BLaER1 (cell line): ENCODE measurements at regions not wholly inside any gene's neighbourhood (a gene's known extent, or its start where the extent isn't known, plus 50 kb on each side); places are given as distances from the start of the nearest gene placed in this dataset.

ENCODE experiments used
- H3K27ac ChIP-seq: shearing (Covaris generic); formaldehyde crosslinking; 2 replicates; pipeline ENCODE4 v1.8.1; 2022
- H3K27me3 ChIP-seq: shearing (Covaris generic); formaldehyde crosslinking; 2 replicates; pipeline ENCODE4 v1.8.1; 2022
- H3K36me3 ChIP-seq: shearing (Covaris generic); formaldehyde crosslinking; 2 replicates; pipeline ENCODE4 v1.8.1; 2022
- H3K4me1 ChIP-seq: shearing (Covaris generic); formaldehyde crosslinking; 2 replicates; pipeline ENCODE4 v1.8.1; 2022
- H3K4me2 ChIP-seq: shearing (Covaris generic); formaldehyde crosslinking; 2 replicates; pipeline ENCODE4 v1.8.1; 2022
- H3K4me3 ChIP-seq: shearing (Covaris generic); formaldehyde crosslinking; 2 replicates; pipeline ENCODE4 v1.8.1; 2022
- H3K9ac ChIP-seq: shearing (Covaris generic); formaldehyde crosslinking; 2 replicates; pipeline ENCODE4 v1.8.1; 2022
- H3K9me3 ChIP-seq: shearing (Covaris generic); formaldehyde crosslinking; 2 replicates; pipeline ENCODE4 v1.8.1; 2022
- H4K20me1 ChIP-seq: shearing (Covaris generic); formaldehyde crosslinking; 2 replicates; pipeline ENCODE4 v1.8.1; 2022
- Cebpa-rat ChIP-seq: shearing (Covaris generic); IDR thresholded peaks from 2 replicates; pipeline ENCODE4 v1.8.1; 2022

- peak overlapping the region; percentile 31; the same call in 1 of the 2 replicates for H3K4me2 ChIP-seq
- H3K4me3 ChIP-seq: no peak overlapping the region
- H3K27ac ChIP-seq: no peak overlapping the region
- no peaks in the 10 kb centered on the region for H3K27me3 ChIP-seq
- H3K4me1 ChIP-seq: peaks cover 13% of the 10 kb centered on the region
- no peak for TF ChIP-seq Cebpa-rat
- H3K9me3 ChIP-seq: no peaks in the 10 kb centered on the region
- no peaks in the 10 kb centered on the region for H4K20me1 ChIP-seq
- H3K36me3 ChIP-seq: no peaks in the 10 kb centered on the region
- H3K9ac ChIP-seq: no peak overlapping the region
Observed at GRCh38 chr3:8282541-8283165, 219.0 kb upstream of the LMCD1 start.

- Histone ChIP-seq H3K9me3 (no peaks in the 10 kb centered on the region), H3K4me3 (no peak overlapping the region), H3K9ac (no peak overlapping the region), H3K27me3 (no peaks in the 10 kb centered on the region), H3K36me3 (no peaks in the 10 kb centered on the region), H3K4me2 (peak overlapping the region; percentile 31), H3K27ac (0 out of 2 replicates have a peak overlapping the region, but pooled peaks have one; percentile 3), H4K20me1 (no peaks in the 10 kb centered on the region), H3K4me1 (peaks cover 13% of the 10 kb centered on the region)
- TF ChIP-seq Cebpa-rat: no peak
Observed at GRCh38 chr3:8283193-8283592, 218.4 kb upstream of the LMCD1 start.

GRCh38 chr3:8286086-8286485 lies 215.5 kb upstream of the LMCD1 start:
- no peaks in the 10 kb centered on the region for H3K9me3 ChIP-seq
- H3K27ac ChIP-seq: no peak overlapping the region
- no peak overlapping the region for H3K9ac ChIP-seq
- TF ChIP-seq Cebpa-rat: no peak
- peaks cover 13% of the 10 kb centered on the region for H3K4me1 ChIP-seq
- no peaks in the 10 kb centered on the region for H4K20me1 ChIP-seq
- H3K36me3 ChIP-seq: no peaks in the 10 kb centered on the region
- no peak overlapping the region for H3K4me3 ChIP-seq
- no peaks in the 10 kb centered on the region for H3K27me3 ChIP-seq
- no peak overlapping the region for H3K4me2 ChIP-seq

GRCh38 chr3:8286749-8287148 lies 214.9 kb upstream of the LMCD1 start:
- Histone ChIP-seq H3K4me2 (no peak overlapping the region), H3K36me3 (no peaks in the 10 kb centered on the region), H4K20me1 (no peaks in the 10 kb centered on the region), H3K27ac (no peak overlapping the region), H3K4me3 (no peak overlapping the region), H3K27me3 (no peaks in the 10 kb centered on the region), H3K9ac (no peak overlapping the region), H3K9me3 (no peaks in the 10 kb centered on the region), H3K4me1 (peaks cover 13% of the 10 kb centered on the region)
- no peak for TF ChIP-seq Cebpa-rat

GRCh38 chr3:8290611-8291010 lies 211.0 kb upstream of the LMCD1 start:
- Histone ChIP-seq H3K4me2 (no peak overlapping the region), H3K27ac (no peak overlapping the region), H3K36me3 (no peaks in the 10 kb centered on the region), H4K20me1 (no peaks in the 10 kb centered on the region), H3K4me3 (no peak overlapping the region), H3K27me3 (no peaks in the 10 kb centered on the region), H3K9ac (no peak overlapping the region), H3K4me1 (no peaks in the 10 kb centered on the region), H3K9me3 (no peaks in the 10 kb centered on the region)
- no peak for TF ChIP-seq Cebpa-rat

GRCh38 chr3:8296461-8296860 lies 205.2 kb upstream of the LMCD1 start:
- Histone ChIP-seq H3K4me1 (no peaks in the 10 kb centered on the region), H3K27ac (no peak overlapping the region), H4K20me1 (no peaks in the 10 kb centered on the region), H3K36me3 (no peaks in the 10 kb centered on the region), H3K27me3 (no peaks in the 10 kb centered on the region), H3K9me3 (no peaks in the 10 kb centered on the region), H3K9ac (no peak overlapping the region), H3K4me3 (no peak overlapping the region), H3K4me2 (no peak overlapping the region)
- no peak for TF ChIP-seq Cebpa-rat

GRCh38 chr3:8298021-8298954 lies 203.3 kb upstream of the LMCD1 start:
- Histone ChIP-seq H3K9ac (no peak overlapping the region), H3K36me3 (no peaks in the 10 kb centered on the region), H3K4me1 (0 out of 2 replicates have a peak, but pooled peaks cover 8% of the 10 kb centered on the region), H3K4me3 (no peak overlapping the region), H3K27me3 (no peaks in the 10 kb centered on the region), H4K20me1 (no peaks in the 10 kb centered on the region), H3K4me2 (no peak overlapping the region), H3K27ac (no peak overlapping the region), H3K9me3 (no peaks in the 10 kb centered on the region)
- TF ChIP-seq Cebpa-rat: no peak

- Histone ChIP-seq H3K27ac (no peak overlapping the region), H3K36me3 (no peaks in the 10 kb centered on the region), H3K9me3 (no peaks in the 10 kb centered on the region), H4K20me1 (no peaks in the 10 kb centered on the region), H3K4me1 (0 out of 2 replicates have a peak, but pooled peaks cover 8% of the 10 kb centered on the region), H3K4me2 (no peak overlapping the region), H3K27me3 (no peaks in the 10 kb centered on the region), H3K9ac (no peak overlapping the region), H3K4me3 (no peak overlapping the region)
- TF ChIP-seq Cebpa-rat: no peak
Observed at GRCh38 chr3:8301977-8302735, 199.5 kb upstream of the LMCD1 start.

GRCh38 chr3:8303466-8303865 lies 198.2 kb upstream of the LMCD1 start:
- H3K9me3 ChIP-seq: peaks cover 9% of the 10 kb centered on the region

More at GRCh38 chr3:8303466-8303865, 198.2 kb upstream of the LMCD1 start:
- Histone ChIP-seq H4K20me1 (no peaks in the 10 kb centered on the region), H3K4me3 (no peak overlapping the region), H3K27ac (no peak overlapping the region), H3K4me2 (no peak overlapping the region), H3K9ac (no peak overlapping the region), H3K36me3 (no peaks in the 10 kb centered on the region), H3K4me1 (0 out of 2 replicates have a peak, but pooled peaks cover 8% of the 10 kb centered on the region), H3K27me3 (no peaks in the 10 kb centered on the region)
- no peak for TF ChIP-seq Cebpa-rat
